SH-SY5Y (cell line): ENCODE measurements at regions not wholly inside any gene's neighbourhood (a gene's known extent, or its start where the extent isn't known, plus 50 kb on each side); places are given as distances from the start of the nearest gene placed in this dataset.

Source experiments
- GATA2 ChIP-seq: IDR thresholded peaks from 2 replicates; pipeline ENCODE4 v1.6.1; 2011; ENCODE audit warnings: mild to moderate bottlenecking, low read depth, low read length
- GATA3 ChIP-seq: IDR thresholded peaks from 2 replicates; pipeline ENCODE4 v1.6.1; 2011; ENCODE audit warnings: low read depth, mild to moderate bottlenecking, low read length, moderate library complexity

GRCh38 chr17:70352834-70353233 is 183.5 kb downstream of the KCNJ2 start:
- TF ChIP-seq GATA2 (no peak), GATA3 (no peak)
